Germinal center (tissue), 1 donor: ENCODE measurements at regions not wholly inside any gene's neighbourhood (a gene's known extent, or its start where the extent isn't known, plus 50 kb on each side); places are given as distances from the start of the nearest gene placed in this dataset.

Source experiments
- DNase-seq: peaks from one replicate; pipeline ENCODE4 v3.0.0; 2012; ENCODE audit warnings: mixed read lengths, low spot score

GRCh38 chr14:85223667-85224066 lies 306.3 kb upstream of the FLRT2 start:
- no peak for DNase-seq

GRCh38 chr14:85224241-85224640 lies 305.7 kb upstream of the FLRT2 start:
- no peak for DNase-seq

GRCh38 chr14:85233756-85234155 lies 296.2 kb upstream of the FLRT2 start:
- DNase-seq: no peak

GRCh38 chr14:85234156-85235025 lies 295.6 kb upstream of the FLRT2 start:
- no peak for DNase-seq

- no peak for DNase-seq
Observed at GRCh38 chr14:85235868-85236267, 294.1 kb upstream of the FLRT2 start.

GRCh38 chr14:85236296-85236695 lies 293.6 kb upstream of the FLRT2 start:
- no peak for DNase-seq

- DNase-seq: no peak
Observed at GRCh38 chr14:85239791-85240190, 290.2 kb upstream of the FLRT2 start.

GRCh38 chr14:85241022-85241855 lies 288.7 kb upstream of the FLRT2 start:
- DNase-seq: no peak

GRCh38 chr14:85242666-85243065 lies 287.3 kb upstream of the FLRT2 start:
- DNase-seq: no peak

GRCh38 chr14:85243321-85243720 lies 286.6 kb upstream of the FLRT2 start:
- DNase-seq: no peak

GRCh38 chr14:85247071-85247470 lies 282.9 kb upstream of the FLRT2 start:
- DNase-seq: no peak

GRCh38 chr14:85248881-85249635 lies 280.9 kb upstream of the FLRT2 start:
- no peak for DNase-seq

GRCh38 chr14:85250414-85251189 lies 279.3 kb upstream of the FLRT2 start:
- DNase-seq: no peak

- DNase-seq: no peak
Observed at GRCh38 chr14:85252011-85252410, 277.9 kb upstream of the FLRT2 start.

- no peak for DNase-seq
Observed at GRCh38 chr14:85254711-85255110, 275.2 kb upstream of the FLRT2 start.

- DNase-seq: no peak
Observed at GRCh38 chr14:85257287-85257686, 272.7 kb upstream of the FLRT2 start.

GRCh38 chr14:85263916-85264675 lies 265.8 kb upstream of the FLRT2 start:
- no peak for DNase-seq

- DNase-seq: no peak
Observed at GRCh38 chr14:85273099-85273677, 256.8 kb upstream of the FLRT2 start.

- no peak for DNase-seq
Observed at GRCh38 chr14:85273952-85274351, 256.0 kb upstream of the FLRT2 start.

- DNase-seq: no peak
Observed at GRCh38 chr14:85276161-85276978, 253.6 kb upstream of the FLRT2 start.
